AG04449 (cell line): ENCODE measurements at regions not wholly inside any gene's neighbourhood (a gene's known extent, or its start where the extent isn't known, plus 50 kb on each side); places are given as distances from the start of the nearest gene placed in this dataset.
"Not testable (repeated sequence)": the region's sequence is repeated elsewhere in the genome, so short reads cannot be mapped to it uniquely, and the experiment has no call there.

ENCODE experiments used
- CTCF ChIA-PET: fragments of 350-600 bp; formaldehyde crosslinking; extraction: SDS; loops from one replicate; lab custom pipeline; 2021; ENCODE audit warnings: antibody characterized with exemption; lab: Yijun Ruan, JAX
- POLR2A ChIA-PET: fragments of 400-600, 350-600 bp; formaldehyde crosslinking; extraction: SDS; loops from one replicate; lab custom pipeline; 2020; ENCODE audit warnings: antibody characterized with exemption, inconsistent platforms; lab: Yijun Ruan, JAX
- DNase-seq: peaks from one replicate; pipeline ENCODE4 v3.0.0-alpha.2; 2010; ENCODE audit warnings: low read depth, low spot score
- H3K4me3 ChIP-seq: 2 replicates; pipeline ENCODE4 v1.5.1; 2011; ENCODE audit warnings: low read depth, mild to moderate bottlenecking, control low read depth, low read length
- TF ChIP-seq, protein P1 (sequence below): IDR thresholded peaks from one replicate; pipeline ENCODE4 v1.5.1; 2011; ENCODE audit warnings: mild to moderate bottlenecking, moderate library complexity, low read length, control low read depth, inconsistent platforms; ENCODE audit not compliant: insufficient read depth; ENCODE audit errors: missing control alignments

DNA sequence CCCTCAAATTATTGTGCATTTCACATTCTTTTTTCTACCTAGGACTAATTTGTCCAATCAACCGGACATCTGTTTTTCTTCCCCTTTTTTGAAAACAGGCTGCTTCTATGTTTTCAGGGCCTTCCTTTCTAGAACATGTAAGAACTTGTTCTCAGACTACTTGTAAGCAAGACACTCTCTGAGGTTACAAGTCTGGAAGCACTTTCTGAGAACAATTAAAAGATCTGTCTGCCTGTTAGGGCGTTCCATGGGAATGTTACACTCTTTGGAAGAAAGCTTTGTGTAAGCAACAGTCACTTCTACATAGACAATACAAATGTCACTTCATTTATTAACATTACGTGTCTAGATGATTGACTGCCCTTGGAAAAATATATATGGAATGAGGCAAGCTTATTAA is 50.9 kb upstream of the HSPB3 start:
- TF ChIP-seq, protein P1, sequence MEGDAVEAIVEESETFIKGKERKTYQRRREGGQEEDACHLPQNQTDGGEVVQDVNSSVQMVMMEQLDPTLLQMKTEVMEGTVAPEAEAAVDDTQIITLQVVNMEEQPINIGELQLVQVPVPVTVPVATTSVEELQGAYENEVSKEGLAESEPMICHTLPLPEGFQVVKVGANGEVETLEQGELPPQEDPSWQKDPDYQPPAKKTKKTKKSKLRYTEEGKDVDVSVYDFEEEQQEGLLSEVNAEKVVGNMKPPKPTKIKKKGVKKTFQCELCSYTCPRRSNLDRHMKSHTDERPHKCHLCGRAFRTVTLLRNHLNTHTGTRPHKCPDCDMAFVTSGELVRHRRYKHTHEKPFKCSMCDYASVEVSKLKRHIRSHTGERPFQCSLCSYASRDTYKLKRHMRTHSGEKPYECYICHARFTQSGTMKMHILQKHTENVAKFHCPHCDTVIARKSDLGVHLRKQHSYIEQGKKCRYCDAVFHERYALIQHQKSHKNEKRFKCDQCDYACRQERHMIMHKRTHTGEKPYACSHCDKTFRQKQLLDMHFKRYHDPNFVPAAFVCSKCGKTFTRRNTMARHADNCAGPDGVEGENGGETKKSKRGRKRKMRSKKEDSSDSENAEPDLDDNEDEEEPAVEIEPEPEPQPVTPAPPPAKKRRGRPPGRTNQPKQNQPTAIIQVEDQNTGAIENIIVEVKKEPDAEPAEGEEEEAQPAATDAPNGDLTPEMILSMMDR: no peak
- DNase-seq: no peak
- ChIA-PET POLR2A (interaction anchor here (1.0 kb wide), 1 partner anchor 94 kb away, joined by 5 read pairs; the partner anchor contains the start of gene ARL15), CTCF (interaction anchor here (0.6 to 2.3 kb wide), 5 partner anchors 15 to 155 kb away, joined by 3 to 8 read pairs (median 4); no protein-coding TSS in a partner anchor)
- no peak overlapping the region for H3K4me3 ChIP-seq

- H3K4me3 ChIP-seq: no peak overlapping the region
- no peak for DNase-seq
- ChIA-PET POLR2A (interaction anchor here (1.0 kb wide), 1 partner anchor 94 kb away, joined by 5 read pairs; the partner anchor contains the start of gene ARL15), CTCF (interaction anchor here (0.7 to 4.0 kb wide), 7 partner anchors 10 to 154 kb away, joined by 3 to 17 read pairs (median 4); no protein-coding TSS in a partner anchor)
- TF ChIP-seq, protein P1: no peak
Measured at GRCh38 chr5:54403885-54404416, 51.5 kb upstream of the HSPB3 start.

DNA sequence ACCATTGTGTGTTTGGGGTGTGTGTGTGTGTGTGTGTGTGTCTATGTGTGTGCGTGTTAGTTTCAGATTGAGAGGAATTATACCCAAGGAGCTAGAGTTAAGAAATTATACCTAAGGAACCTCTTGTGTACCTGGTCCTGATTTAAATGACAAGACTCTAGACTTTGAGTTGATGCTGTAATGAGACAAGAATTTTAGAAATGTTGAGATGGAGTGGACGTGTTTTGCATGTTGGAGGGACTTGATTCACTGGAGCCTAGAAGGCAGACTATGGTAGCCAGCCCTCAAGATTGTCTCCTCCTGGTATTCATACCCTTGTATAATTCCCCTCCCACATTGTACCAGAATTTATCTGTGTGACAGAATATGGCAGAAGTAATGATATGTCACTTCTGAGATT is 52.4 kb upstream of the HSPB3 start:
- CTCF ChIA-PET: interaction anchor here (1.0 to 4.0 kb wide), 9 partner anchors 9 to 169 kb away, joined by 3 to 17 read pairs (median 4); partner anchors contain the start of gene ARL15

GRCh38 chr5:54401515-54401914 is 54.0 kb upstream of the HSPB3 start:
- ChIA-PET CTCF (interaction anchor here (1.2 to 4.0 kb wide), 5 partner anchors 9 to 90 kb away, joined by 3 to 17 read pairs (median 5); no protein-coding TSS in a partner anchor), POLR2A (no interaction called here)
- TF ChIP-seq, protein P1: no peak
- no peak overlapping the region for H3K4me3 ChIP-seq
- no peak for DNase-seq

More for the DNA sequence above, 52.4 kb upstream of the HSPB3 start:
- H3K4me3 ChIP-seq: no peak overlapping the region
- DNase-seq: no peak
- POLR2A ChIA-PET: interaction anchor here (0.6 kb wide), 1 partner anchor 93 kb away, joined by 3 read pairs; the partner anchor contains the start of gene ARL15
- TF ChIP-seq, protein P1: no peak

- POLR2A ChIA-PET: no interaction called here
- CTCF ChIA-PET: interaction anchor here (0.6 to 1.3 kb wide), 2 partner anchors 21 to 527 kb away, joined by 3 read pairs; no protein-coding TSS in a partner anchor
- TF ChIP-seq, protein P1: no peak
Measured at GRCh38 chr5:54398191-54398590, 57.3 kb upstream of the HSPB3 start.

GRCh38 chr5:54397420-54397819 is 58.1 kb upstream of the HSPB3 start:
- TF ChIP-seq, protein P1: no peak
- H3K4me3 ChIP-seq: no peak overlapping the region
- DNase-seq: no peak
- CTCF ChIA-PET: interaction anchor here (1.3 kb wide), 1 partner anchor 22 kb away, joined by 3 read pairs; no protein-coding TSS in a partner anchor
- POLR2A ChIA-PET: no interaction called here

More at GRCh38 chr5:54398191-54398590, 57.3 kb upstream of the HSPB3 start:
- DNase-seq: no peak
- H3K4me3 ChIP-seq: no peak overlapping the region

GRCh38 chr5:54393007-54393406 is 62.5 kb upstream of the HSPB3 start:
- H3K4me3 ChIP-seq, POLR2A ChIA-PET, DNase-seq: not testable (repeated sequence)
- CTCF ChIA-PET: interaction anchor here (1.0 to 1.4 kb wide), 2 partner anchors 9 to 18 kb away, joined by 3 read pairs; no protein-coding TSS in a partner anchor
